Calu3 (cell line): ENCODE measurements at regions not wholly inside any gene's neighbourhood (a gene's known extent, or its start where the extent isn't known, plus 50 kb on each side); places are given as distances from the start of the nearest gene placed in this dataset.

ENCODE experiments used
- BruUV-seq: library from RNA; stranded (reverse); fragments of 400-500 nt; replicated peaks from 2 replicates; lab custom pipeline; 2021; lab: Mats Ljungman, UMichigan
- CTCF ChIA-PET: fragments of 300-600 bp; sonication (Branson Sonifier 250); formaldehyde crosslinking; loops from one replicate; lab custom pipeline; 2022; ENCODE audit warnings: antibody characterized with exemption; lab: Charles Lee
- DNase-seq: peaks from one replicate; pipeline ENCODE4 v3.0.0; 2022
- H3K27ac Mint-ChIP-seq: one replicate; pipeline ENCODE4 v1.8.0; 2022; ENCODE audit warnings: mixed read lengths; ENCODE audit not compliant: unreplicated experiment
- H3K27me3 Mint-ChIP-seq: one replicate; pipeline ENCODE4 v1.8.0; 2022; ENCODE audit warnings: mixed read lengths; ENCODE audit not compliant: unreplicated experiment
- H3K36me3 Mint-ChIP-seq: one replicate; pipeline ENCODE4 v1.8.0; 2022; ENCODE audit warnings: mild to moderate bottlenecking, moderate library complexity, mixed read lengths; ENCODE audit not compliant: insufficient read depth, unreplicated experiment
- H3K4me1 Mint-ChIP-seq: one replicate; pipeline ENCODE4 v1.8.0; 2022; ENCODE audit warnings: mild to moderate bottlenecking, low read depth, mixed read lengths; ENCODE audit not compliant: unreplicated experiment
- H3K4me3 Mint-ChIP-seq: one replicate; pipeline ENCODE4 v1.8.0; 2022; ENCODE audit warnings: mild to moderate bottlenecking, low read depth, moderate library complexity, mixed read lengths; ENCODE audit not compliant: unreplicated experiment
- H3K9me3 Mint-ChIP-seq: one replicate; pipeline ENCODE4 v1.8.0; 2022; ENCODE audit warnings: low read depth, mixed read lengths; ENCODE audit not compliant: unreplicated experiment
- CTCF ChIP-seq: fragments of 200-600 bp; IDR thresholded peaks from one replicate; pipeline ENCODE4 v1.8.0; 2022; ENCODE audit warnings: antibody characterized with exemption; ENCODE audit not compliant: unreplicated experiment
- intact Hi-C: fragments of 100-400 bp; cut with micrococcal nuclease; formaldehyde crosslinking; loops from one replicate; pipeline ENCODE4 v1.10.0; 2022; ENCODE audit not compliant: unreplicated experiment

DNA sequence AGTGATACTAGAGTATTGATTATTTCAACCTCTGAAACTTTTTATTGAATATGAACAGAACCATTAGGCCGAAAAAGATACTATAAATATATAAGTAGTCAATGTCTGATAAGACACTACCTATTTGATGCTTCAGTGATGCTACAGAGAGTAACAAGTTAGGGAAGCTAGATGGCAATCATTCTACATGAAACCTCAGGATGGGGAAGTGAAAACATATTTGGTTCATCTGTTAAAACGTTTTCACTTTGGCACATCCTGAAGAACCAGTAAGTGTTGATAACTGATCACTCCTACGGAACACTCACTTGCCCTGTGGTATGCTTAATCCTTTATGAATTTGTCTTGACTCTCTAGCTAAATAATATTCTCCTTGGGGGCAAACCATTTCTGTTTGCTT is 1064.9 kb downstream of the NXPH1 start:
- Mint-ChIP-seq H3K27me3 (no peaks in the 10 kb centered on the region), H3K36me3 (no peaks in the 10 kb centered on the region), H3K4me1 (no peaks in the 10 kb centered on the region), H3K9me3 (peaks cover 3% of the 10 kb centered on the region), H3K4me3 (no peak overlapping the region), H3K27ac (no peak overlapping the region)
- intact Hi-C loops: no loop called here
- CTCF ChIA-PET: no interaction called here
- no peak for DNase-seq
- no peak for TF ChIP-seq CTCF
- BruUV-seq: no TSS peak

- Mint-ChIP-seq H3K27ac (no peak overlapping the region), H3K4me3 (no peak overlapping the region), H3K27me3 (no peaks in the 10 kb centered on the region), H3K4me1 (no peaks in the 10 kb centered on the region), H3K36me3 (no peaks in the 10 kb centered on the region), H3K9me3 (no peaks in the 10 kb centered on the region)
- no peak for TF ChIP-seq CTCF
- BruUV-seq: no TSS peak
- intact Hi-C loops: no loop called here
- CTCF ChIA-PET: no interaction called here
- DNase-seq: no peak
Observed at GRCh38 chr7:9502269-9502668, 1068.9 kb downstream of the NXPH1 start.

GRCh38 chr7:9504678-9505077 is 1071.3 kb downstream of the NXPH1 start:
- H3K36me3 Mint-ChIP-seq: no peaks in the 10 kb centered on the region
- H3K27ac Mint-ChIP-seq: no peak overlapping the region
- H3K4me3 Mint-ChIP-seq: no peak overlapping the region
- no peaks in the 10 kb centered on the region for H3K9me3 Mint-ChIP-seq
- no peaks in the 10 kb centered on the region for H3K4me1 Mint-ChIP-seq
- no TSS peak for BruUV-seq
- H3K27me3 Mint-ChIP-seq: no peaks in the 10 kb centered on the region
- CTCF ChIA-PET: interaction anchor here (0.6 kb wide), 1 partner anchor 652 kb away, joined by 5 read pairs; no protein-coding TSS in a partner anchor
- no peak for TF ChIP-seq CTCF
- intact Hi-C loops: no loop called here
- no peak for DNase-seq

DNA sequence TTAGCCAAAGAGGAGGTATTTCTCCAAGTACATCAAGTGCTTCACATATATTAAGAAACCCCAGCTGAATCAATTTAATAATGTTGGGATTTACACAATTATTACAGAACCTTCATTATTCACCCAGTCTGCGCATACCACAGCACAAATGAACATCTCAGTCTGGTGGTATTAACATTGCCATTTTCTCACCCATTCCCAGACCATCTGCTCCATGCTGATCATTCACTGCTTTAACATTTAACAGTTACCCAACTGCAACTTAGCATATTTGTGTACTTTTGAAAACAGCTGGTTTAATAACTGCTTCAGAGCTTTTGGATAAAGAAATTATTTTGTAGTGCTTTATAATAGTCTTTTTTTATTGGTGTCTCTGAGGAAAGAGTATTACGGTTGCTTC is 1072.1 kb downstream of the NXPH1 start:
- no peak for TF ChIP-seq CTCF
- Mint-ChIP-seq H3K27ac (no peak overlapping the region), H3K27me3 (no peaks in the 10 kb centered on the region), H3K4me3 (no peak overlapping the region), H3K4me1 (no peaks in the 10 kb centered on the region), H3K9me3 (no peaks in the 10 kb centered on the region), H3K36me3 (no peaks in the 10 kb centered on the region)
- BruUV-seq: no TSS peak
- no peak for DNase-seq
- intact Hi-C loops: no loop called here
- CTCF ChIA-PET: interaction anchor here (1.0 kb wide), 1 partner anchor 15 kb away, joined by 3 read pairs; no protein-coding TSS in a partner anchor
